ENCODE measurements at regions not wholly inside any gene's neighbourhood (a gene's known extent, or its start where the extent isn't known, plus 50 kb on each side); places are given as distances from the start of the nearest gene placed in this dataset.

- Histone ChIP-seq H3K36me3 (no peaks in the 10 kb centered on the region), H3K9me3 (no peaks in the 10 kb centered on the region), H3K27ac (no peak overlapping the region), H3K4me1 (no peaks in the 10 kb centered on the region), H3K27me3 (peaks cover 10% of the 10 kb centered on the region), H3K4me3 (no peak overlapping the region)
- 29% methylated on average over 1 of the region's 1 CpG; no CpG with 5 or more reads in 1 of the 2 donors for WGBS, 2 donors (ENCODE audit: low coverage in 1 of 2)
- ATAC-seq, result no peak
- TF ChIP-seq EP300 (IDR thresholded peaks at IDR 0.05) (no peak), CTCF (IDR thresholded peaks at IDR 0.05) (no peak), POLR2A (IDR thresholded peaks at IDR 0.05) (no peak), POLR2AphosphoS5 (IDR thresholded peaks at IDR 0.05) (no peak)
Measured at GRCh38 chr2:65885266-65885665, 452.9 kb upstream of the SPRED2 start.

- H3K36me3 ChIP-seq, result no peaks in the 10 kb centered on the region
- no peaks in the 10 kb centered on the region for H3K27me3 ChIP-seq
- TF ChIP-seq EP300 (IDR thresholded peaks at IDR 0.05) (no peak), POLR2A (IDR thresholded peaks at IDR 0.05) (no peak), CTCF (IDR thresholded peaks at IDR 0.05) (no peak), POLR2AphosphoS5 (IDR thresholded peaks at IDR 0.05) (no peak)
- H3K4me3 ChIP-seq, result no peak overlapping the region
- no peak overlapping the region for H3K27ac ChIP-seq
- no peak for ATAC-seq
- 64 to 67% methylated on average over 1 of the region's 1 CpG for WGBS, 2 donors (ENCODE audit: low coverage in 1 of 2)
- H3K4me1 ChIP-seq, result no peaks in the 10 kb centered on the region
- H3K9me3 ChIP-seq, result no peaks in the 10 kb centered on the region
Measured at GRCh38 chr2:65881592-65881991, 449.2 kb upstream of the SPRED2 start.

GRCh38 chr2:65880436-65880835, 448.0 kb upstream of the SPRED2 start:
- Histone ChIP-seq H3K4me1 (no peaks in the 10 kb centered on the region), H3K9me3 (no peaks in the 10 kb centered on the region), H3K27me3 (no peaks in the 10 kb centered on the region), H3K36me3 (no peaks in the 10 kb centered on the region), H3K27ac (no peak overlapping the region), H3K4me3 (no peak overlapping the region)
- ATAC-seq, result no peak
- TF ChIP-seq POLR2A (IDR thresholded peaks at IDR 0.05) (no peak), POLR2AphosphoS5 (IDR thresholded peaks at IDR 0.05) (no peak), EP300 (IDR thresholded peaks at IDR 0.05) (no peak), CTCF (IDR thresholded peaks at IDR 0.05) (no peak)
- 78 to 92% methylated on average over 4 to 8 of the region's 8 CpGs for WGBS, 2 donors (ENCODE audit: low coverage in 1 of 2)

GRCh38 chr2:65878011-65878340, 445.6 kb upstream of the SPRED2 start:
- H3K27me3 ChIP-seq, result no peaks in the 10 kb centered on the region
- no peak overlapping the region for H3K4me3 ChIP-seq
- no peaks in the 10 kb centered on the region for H3K36me3 ChIP-seq
- TF ChIP-seq POLR2A (IDR thresholded peaks at IDR 0.05), result no peak
- no peak for TF ChIP-seq CTCF (IDR thresholded peaks at IDR 0.05)
- no peak for TF ChIP-seq POLR2AphosphoS5 (IDR thresholded peaks at IDR 0.05)
- TF ChIP-seq EP300 (IDR thresholded peaks at IDR 0.05), result no peak
- no peaks in the 10 kb centered on the region for H3K4me1 ChIP-seq
- H3K27ac ChIP-seq, result no peak overlapping the region
- WGBS, 2 donors (ENCODE audit: low coverage in 1 of 2), result 61 to 71% methylated on average over 3 of the region's 3 CpGs
- H3K9me3 ChIP-seq, result no peaks in the 10 kb centered on the region
- no peak for ATAC-seq

GRCh38 chr2:65877331-65878010, 445.1 kb upstream of the SPRED2 start:
- no peaks in the 10 kb centered on the region for H3K4me1 ChIP-seq
- no peak overlapping the region for H3K4me3 ChIP-seq
- H3K27me3 ChIP-seq, result no peaks in the 10 kb centered on the region
- TF ChIP-seq CTCF (IDR thresholded peaks at IDR 0.05) (no peak), POLR2AphosphoS5 (IDR thresholded peaks at IDR 0.05) (no peak), POLR2A (IDR thresholded peaks at IDR 0.05) (no peak), EP300 (IDR thresholded peaks at IDR 0.05) (no peak)
- WGBS, 2 donors (ENCODE audit: low coverage in 1 of 2), result 46 to 73% methylated on average over 5 to 6 of the region's 7 CpGs
- H3K9me3 ChIP-seq, result no peaks in the 10 kb centered on the region
- no peak overlapping the region for H3K27ac ChIP-seq
- H3K36me3 ChIP-seq, result no peaks in the 10 kb centered on the region
- ATAC-seq, result no peak

All from gastroesophageal sphincter (tissue), 4 donors.